NCI-H146 treated with DMSO at 0.1 percent for 48 hours (cell line): ENCODE measurements at regions not wholly inside any gene's neighbourhood (a gene's known extent, or its start where the extent isn't known, plus 50 kb on each side); places are given as distances from the start of the nearest gene placed in this dataset.
"Not testable (repeated sequence)": the region's sequence is repeated elsewhere in the genome, so short reads cannot be mapped to it uniquely, and the experiment has no call there.

Experiments
- DNase-seq: peaks from one replicate; lab custom pipeline; 2025; ENCODE audit not compliant: unreplicated experiment; lab: John Stamatoyannopoulos, UW

- DNase-seq: no peak
These were observed 354.6 kb downstream of the MATN1 start for GRCh38 chr1:30368651-30369240.

GRCh38 chr1:30366911-30367310 lies 356.5 kb downstream of the MATN1 start:
- no peak for DNase-seq

- no peak for DNase-seq
These were observed 357.2 kb downstream of the MATN1 start for GRCh38 chr1:30366199-30366598.

GRCh38 chr1:30365596-30365995 lies 357.8 kb downstream of the MATN1 start:
- no peak for DNase-seq

GRCh38 chr1:30363031-30363430 lies 360.4 kb downstream of the MATN1 start:
- no peak for DNase-seq

DNA sequence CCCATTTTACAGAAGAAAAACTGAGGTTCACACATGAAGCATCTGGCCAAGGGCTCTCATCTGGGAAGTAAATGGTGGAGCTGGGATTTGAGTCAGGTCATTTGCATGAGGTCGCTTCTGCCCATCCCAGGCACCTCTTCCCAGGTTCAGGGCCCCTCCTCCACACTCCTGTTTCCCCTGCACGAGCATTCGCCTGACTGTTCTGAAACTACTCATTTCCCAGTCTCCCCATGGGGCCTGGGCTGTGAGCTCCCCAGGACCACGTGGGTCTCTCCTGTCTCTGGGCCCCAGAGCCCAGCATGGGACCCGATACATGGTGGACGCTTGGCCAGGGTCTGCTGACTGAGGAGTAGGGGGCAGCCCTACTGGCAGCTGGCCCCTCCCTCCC lies 360.8 kb downstream of the MATN1 start:
- DNase-seq: no peak

DNA sequence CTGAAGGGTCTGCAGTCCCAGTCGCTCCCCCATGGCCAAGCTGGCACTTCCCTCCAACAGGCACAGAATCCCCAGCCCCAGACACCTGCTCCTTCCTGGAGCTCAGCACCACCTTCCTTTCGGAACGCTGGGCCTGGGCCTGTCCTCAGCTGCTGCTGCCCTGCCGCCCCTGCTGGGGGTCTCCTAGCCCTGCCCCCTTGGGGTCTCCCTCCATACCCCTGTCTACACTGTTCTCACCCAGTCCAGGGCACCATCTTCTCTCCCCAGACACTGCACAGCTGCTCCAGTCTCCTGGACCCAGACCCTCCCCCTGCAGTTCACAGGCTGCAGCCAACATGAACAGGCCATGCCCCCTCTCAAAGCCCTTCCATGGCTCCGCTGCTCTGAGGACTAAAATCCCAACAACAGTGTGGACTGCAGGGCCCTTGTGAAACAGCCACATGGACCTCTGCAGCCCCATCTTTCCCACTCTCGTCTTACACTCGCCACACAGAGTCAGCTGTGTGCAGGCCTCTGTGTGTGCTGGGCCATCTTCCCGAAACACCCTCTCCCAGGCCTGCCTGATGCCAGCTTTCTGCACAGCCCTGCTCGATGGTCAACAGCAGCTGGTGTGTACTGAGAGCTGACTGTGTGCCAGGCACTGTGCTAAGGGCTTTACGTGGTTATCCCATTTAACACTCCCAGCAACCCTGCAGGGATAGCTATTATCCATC lies 361.3 kb downstream of the MATN1 start:
- not testable (repeated sequence) for DNase-seq

GRCh38 chr1:30360753-30361152 lies 362.6 kb downstream of the MATN1 start:
- no peak for DNase-seq

DNA sequence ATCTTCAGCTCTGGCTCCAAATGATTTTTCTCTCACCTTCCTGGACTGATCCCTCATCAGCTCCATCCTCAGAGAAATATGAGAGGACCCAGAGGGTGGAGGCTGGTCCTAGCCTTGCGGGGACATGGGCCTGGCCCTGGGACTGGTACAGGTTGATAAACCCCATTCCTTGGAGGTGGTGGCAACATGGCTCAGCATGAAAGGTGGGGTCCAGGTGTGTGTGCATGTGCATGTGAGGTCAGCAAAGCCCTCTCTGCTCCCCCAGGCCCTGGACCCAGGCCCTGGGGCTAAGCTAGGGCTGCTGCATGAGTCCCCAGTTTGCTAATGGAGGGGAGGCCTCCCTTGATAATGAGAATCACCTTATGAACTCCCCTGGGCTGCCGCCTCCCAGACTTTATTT lies 363.1 kb downstream of the MATN1 start:
- no peak for DNase-seq

DNA sequence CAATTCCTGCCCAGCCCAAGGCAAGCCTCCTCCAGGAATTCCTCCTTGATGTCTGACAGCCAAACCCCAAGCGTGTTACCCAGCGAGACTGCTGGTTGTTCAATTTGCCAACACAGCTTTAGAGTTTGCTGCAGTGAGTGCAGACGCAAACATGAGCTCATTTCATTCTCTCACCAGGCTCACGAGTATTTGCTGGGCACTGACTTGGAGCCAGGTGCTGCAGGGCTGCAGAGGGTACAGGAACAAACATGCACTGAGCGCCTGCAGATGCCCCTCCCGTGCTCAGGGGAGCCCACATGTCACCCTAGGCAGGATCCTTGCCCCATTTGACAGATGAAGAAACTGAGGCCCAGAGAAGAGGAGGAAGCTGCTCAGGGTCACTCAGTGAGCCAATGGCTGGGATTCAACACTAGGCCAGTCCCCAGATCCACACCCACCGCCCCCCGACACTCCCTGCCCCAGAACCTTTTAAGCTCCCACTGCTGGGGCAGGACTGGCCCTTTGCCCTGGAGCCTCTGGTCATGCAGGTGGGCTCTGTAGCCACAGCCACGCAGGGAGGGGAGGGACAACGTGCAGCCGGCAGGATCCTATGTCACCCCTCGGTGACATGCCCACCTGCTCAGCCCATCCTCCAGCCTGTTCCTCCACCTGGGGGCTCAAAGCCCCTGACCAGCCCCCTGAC lies 363.7 kb downstream of the MATN1 start:
- no peak for DNase-seq

GRCh38 chr1:30358500-30358899 lies 364.9 kb downstream of the MATN1 start:
- no peak for DNase-seq

DNA sequence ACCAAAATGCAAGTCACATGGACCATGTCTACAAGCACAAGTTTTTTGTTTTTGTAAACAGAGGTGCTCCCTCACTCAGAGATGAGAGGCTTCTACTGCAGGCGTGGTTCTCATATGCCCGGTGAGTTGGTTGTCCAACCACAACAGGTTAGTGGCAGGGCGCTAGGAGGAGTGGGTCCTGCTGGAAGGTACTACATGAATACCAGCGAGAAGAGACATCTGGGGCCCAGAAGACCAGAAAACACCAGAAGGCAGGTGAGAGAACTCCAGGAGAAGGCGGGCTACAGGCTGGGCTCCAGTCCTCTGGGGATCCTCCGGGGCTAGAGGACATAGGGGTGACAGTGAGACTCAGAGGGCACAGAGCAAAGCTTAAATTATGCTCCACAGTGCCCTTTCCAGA lies 366.5 kb downstream of the MATN1 start:
- DNase-seq: no peak

DNA sequence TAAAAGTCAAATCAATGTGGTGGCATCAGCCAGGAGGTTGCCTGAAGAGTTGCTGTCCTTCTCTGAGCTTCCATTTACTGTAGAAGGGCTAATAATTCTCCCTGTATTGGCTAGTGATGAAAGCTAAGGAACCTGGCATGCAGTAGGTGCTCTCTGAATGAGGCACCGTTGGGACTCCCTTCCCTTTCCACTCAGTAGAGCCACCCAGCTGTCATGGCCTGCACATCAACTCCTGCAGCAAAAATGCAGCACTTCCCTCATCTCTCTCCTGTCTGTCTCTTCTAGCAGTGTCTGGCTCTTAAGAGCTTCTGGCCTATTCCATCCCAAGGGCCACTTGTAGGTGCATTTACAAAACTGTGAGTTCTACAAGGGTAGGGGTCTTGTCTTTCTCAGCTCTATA lies 369.0 kb downstream of the MATN1 start:
- no peak for DNase-seq

- no peak for DNase-seq
These were observed 369.7 kb downstream of the MATN1 start for GRCh38 chr1:30353637-30354036.

GRCh38 chr1:30348147-30348546 lies 375.2 kb downstream of the MATN1 start:
- DNase-seq: no peak

GRCh38 chr1:30345491-30346130 lies 377.8 kb downstream of the MATN1 start:
- no peak for DNase-seq

- no peak for DNase-seq
These were observed 379.8 kb downstream of the MATN1 start for GRCh38 chr1:30343562-30343961.

- DNase-seq: no peak
These were observed 380.7 kb downstream of the MATN1 start for GRCh38 chr1:30342535-30343141.

DNA sequence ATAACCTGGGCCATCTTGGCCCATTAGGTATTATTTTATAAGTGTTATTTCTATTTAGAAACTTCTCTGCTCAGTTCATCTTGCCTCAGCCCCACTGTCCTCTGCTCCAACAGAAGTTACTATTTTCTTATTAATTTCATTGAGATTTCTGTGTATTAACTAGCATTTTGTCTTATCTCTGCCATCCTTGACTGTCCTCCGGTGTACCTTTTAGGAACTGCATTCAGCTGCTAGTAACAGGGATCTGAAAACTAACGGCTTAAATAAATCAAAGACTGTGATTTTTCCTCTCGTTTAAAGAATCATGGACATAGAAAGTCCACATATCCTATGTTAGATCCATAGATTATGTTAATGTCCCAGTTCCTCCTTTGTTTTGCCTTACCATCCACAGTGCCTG lies 382.5 kb downstream of the MATN1 start:
- DNase-seq: no peak

- DNase-seq: no peak
These were observed 383.5 kb downstream of the MATN1 start for GRCh38 chr1:30339866-30340265.

- no peak for DNase-seq
These were observed 384.6 kb downstream of the MATN1 start for GRCh38 chr1:30338765-30339164.

- DNase-seq: no peak
These were observed 386.1 kb downstream of the MATN1 start for GRCh38 chr1:30337324-30337620.
